HepG2 (cell line): ENCODE measurements at regions not wholly inside any gene's neighbourhood (a gene's known extent, or its start where the extent isn't known, plus 50 kb on each side); places are given as distances from the start of the nearest gene placed in this dataset.

Experiments used
- ATAC-seq: fragments of 200-7000 bp; cut with Tn5 transposase; 3 replicates; pipeline ENCODE4 v1.9.1; 2020; ENCODE audit warnings: mild to moderate bottlenecking, moderate library complexity
- BruUV-seq: library from RNA; stranded (reverse); fragments of 400-500 nt; replicated peaks from 2 replicates; lab custom pipeline; 2021; lab: Mats Ljungman, UMichigan
- CTCF ChIA-PET: fragments of 300-600 bp; formaldehyde crosslinking; extraction: SDS; loops from one replicate; lab custom pipeline; 2021; ENCODE audit warnings: low total read pairs, inconsistent platforms, low intra/inter-chr PET ratio; lab: Yijun Ruan, JAX
- POLR2A ChIA-PET: fragments of 350-600 bp; sonication (Branson Sonifier 250); formaldehyde crosslinking; loops from one replicate; lab custom pipeline; 2020; ENCODE audit warnings: antibody characterized with exemption, inconsistent platforms; lab: Yijun Ruan, JAX
- DNase-seq: peaks from one replicate; pipeline ENCODE4 v3.0.0-alpha.2; 2015; ENCODE audit warnings: low spot score
- FAIRE-seq: peaks from 3 replicates; lab custom pipeline; 2011; peaks lifted over from hg19 to GRCh38; lab: Jason Lieb, UNC
- H2AFZ ChIP-seq: one replicate; pipeline ENCODE4 v1.6.1; 2011; ENCODE audit warnings: low read length, inconsistent platforms
- H3K27ac ChIP-seq: fragments of 300-600 bp; 3 replicates; pipeline ENCODE4 v1.8.0; 2011; ENCODE audit warnings: mixed run types, mild to moderate bottlenecking, mixed read lengths, low read length, inconsistent platforms; ENCODE audit not compliant: insufficient read depth; ENCODE audit errors: extremely low read length
- H3K27me3 ChIP-seq, 2 experiments: fragments of 200-600 bp in 1 of 2; 2 replicates in 1 of 2; 3 replicates in 1 of 2; pipeline versions ENCODE4 v1.6.0 to v1.8.0; 2011; ENCODE audit warnings: low read length in 2 of 2, mild to moderate bottlenecking in 2 of 2, moderate library complexity in 2 of 2, inconsistent platforms in 1 of 2; ENCODE audit not compliant: insufficient read depth in 2 of 2, control insufficient read depth in 1 of 2
- H3K36me3 ChIP-seq, 2 experiments: fragments of 200-600 bp in 1 of 2; replicated peaks in 1 of 2; 2 replicates in 1 of 2; 3 replicates in 1 of 2; pipeline versions ENCODE4 v1.5.1 to v1.8.0; 2011; ENCODE audit warnings: low read length in 2 of 2, inconsistent platforms in 1 of 2; ENCODE audit not compliant: insufficient read depth in 2 of 2, control insufficient read depth in 1 of 2
- H3K4me1 ChIP-seq: 2 replicates; pipeline ENCODE4 v1.5.1; 2012; ENCODE audit warnings: low read length, inconsistent platforms; ENCODE audit not compliant: insufficient read depth
- H3K4me2 ChIP-seq: 2 replicates; pipeline ENCODE4 v1.6.0; 2011; ENCODE audit warnings: low read depth, low read length, inconsistent platforms
- H3K4me3 ChIP-seq, 3 experiments: fragments of 200-600 bp in 1 of 3; sonication (generic), shearing (Covaris generic) in 1 of 3; replicated peaks in 1 of 3; 2 replicates each; pipeline ENCODE4 v1.5.1; 2011 to 2016; ENCODE audit warnings: low read length in 3 of 3, inconsistent platforms in 2 of 3, low read depth in 2 of 3, mild to moderate bottlenecking in 2 of 3, control low read depth in 1 of 3, mixed read lengths in 1 of 3; ENCODE audit not compliant: insufficient read depth in 1 of 3
- H3K79me2 ChIP-seq: one replicate; pipeline ENCODE4 v1.6.1; 2011; ENCODE audit warnings: low read length, inconsistent platforms; ENCODE audit not compliant: insufficient read depth
- H3K9ac ChIP-seq: 2 replicates; pipeline ENCODE4 v1.6.0; 2011; ENCODE audit warnings: mild to moderate bottlenecking, low read depth, low read length, inconsistent platforms; ENCODE audit not compliant: insufficient read depth
- H3K9me3 ChIP-seq: 2 replicates; pipeline ENCODE4 v1.5.1; 2012; ENCODE audit warnings: mild to moderate bottlenecking, low read length
- H4K20me1 ChIP-seq: 2 replicates; pipeline ENCODE4 v1.6.0; 2011; ENCODE audit warnings: inconsistent platforms, mild to moderate bottlenecking, low read length, moderate library complexity; ENCODE audit not compliant: insufficient read depth
- ARHGAP35 ChIP-seq: sonication (generic); formaldehyde crosslinking; IDR thresholded peaks from 2 replicates; pipeline ENCODE4 v1.9.0; 2022; ENCODE audit warnings: mild to moderate bottlenecking, inconsistent platforms, moderate library complexity, missing genetic modification reagents, borderline replicate concordance
- BORCS8-MEF2B ChIP-seq: sonication (generic); formaldehyde crosslinking; IDR thresholded peaks from 2 replicates; pipeline ENCODE4 v1.8.0; 2022; ENCODE audit warnings: mild to moderate bottlenecking, missing genetic modification reagents
- CREM ChIP-seq, 2 experiments: sonication (generic) in 1 of 2; formaldehyde crosslinking in 1 of 2; IDR thresholded peaks; 2 replicates each; pipeline versions ENCODE4 v1.4.0 to v1.6.1; 2016 to 2020; ENCODE audit warnings: antibody characterized with exemption in 1 of 2, mild to moderate bottlenecking in 1 of 2, missing genetic modification reagents in 1 of 2
- MAFG ChIP-seq: sonication (generic); formaldehyde crosslinking; IDR thresholded peaks from 2 replicates; pipeline ENCODE4 v1.5.1; 2020; ENCODE audit warnings: mild to moderate bottlenecking, missing genetic modification reagents
- MIXL1 ChIP-seq: IDR thresholded peaks from 2 replicates; pipeline ENCODE4 v1.6.1; 2016
- POLR2AphosphoS2 ChIP-seq: IDR thresholded peaks from 2 replicates; pipeline ENCODE4 v1.6.1; 2011; ENCODE audit warnings: low read depth, low read length, improper control_type of control experiment
- PRMT3 ChIP-seq: sonication (generic); formaldehyde crosslinking; IDR thresholded peaks from 2 replicates; pipeline ENCODE4 v1.8.1; 2022; ENCODE audit warnings: low read depth, mild to moderate bottlenecking, moderate library complexity, missing genetic modification reagents, borderline replicate concordance
- SMAD1 ChIP-seq: sonication (generic); formaldehyde crosslinking; IDR thresholded peaks from 2 replicates; pipeline ENCODE4 v1.4.0; 2020; ENCODE audit warnings: missing genetic modification reagents, low read depth, mild to moderate bottlenecking, borderline replicate concordance
- TP53 ChIP-seq: sonication (generic); formaldehyde crosslinking; conservative IDR thresholded peaks from 2 replicates; pipeline ENCODE4 v1.4.0; 2020; ENCODE audit warnings: missing genetic modification reagents
- YEATS4 ChIP-seq: sonication (generic); formaldehyde crosslinking; IDR thresholded peaks from 2 replicates; pipeline ENCODE4 v1.4.0; 2020; ENCODE audit warnings: missing genetic modification reagents, borderline replicate concordance
- ZBTB7B ChIP-seq: sonication (generic); formaldehyde crosslinking; IDR thresholded peaks from 2 replicates; pipeline ENCODE4 v1.4.0; 2020; ENCODE audit warnings: missing genetic modification reagents
- ZFP41 ChIP-seq: sonication (generic); formaldehyde crosslinking; IDR thresholded peaks from 2 replicates; pipeline ENCODE4 v1.4.0; 2020; ENCODE audit warnings: mild to moderate bottlenecking, missing genetic modification reagents, borderline replicate concordance
- ZFX ChIP-seq: sonication (generic); formaldehyde crosslinking; IDR thresholded peaks from 2 replicates; pipeline ENCODE4 v1.4.0; 2020; ENCODE audit warnings: mild to moderate bottlenecking, low read depth, missing genetic modification reagents, moderate library complexity
- ZNF317 ChIP-seq: sonication (generic); formaldehyde crosslinking; IDR thresholded peaks from 2 replicates; pipeline ENCODE4 v1.5.0; 2020; ENCODE audit warnings: mild to moderate bottlenecking, missing genetic modification reagents
- ZNF33B ChIP-seq: sonication (generic); formaldehyde crosslinking; IDR thresholded peaks from 2 replicates; pipeline ENCODE4 v1.5.1; 2020; ENCODE audit warnings: mild to moderate bottlenecking, missing genetic modification reagents
- ZNF350 ChIP-seq: sonication (generic); formaldehyde crosslinking; IDR thresholded peaks from 2 replicates; pipeline ENCODE4 v1.4.0; 2020; ENCODE audit warnings: mild to moderate bottlenecking, low read depth, missing genetic modification reagents, borderline replicate concordance
- ZNF550 ChIP-seq: sonication (generic); formaldehyde crosslinking; IDR thresholded peaks from 2 replicates; pipeline ENCODE4 v1.4.0; 2020; ENCODE audit warnings: mild to moderate bottlenecking, missing genetic modification reagents, borderline replicate concordance
- ZNF569 ChIP-seq: sonication (generic); formaldehyde crosslinking; IDR thresholded peaks from 2 replicates; pipeline ENCODE4 v1.5.0; 2020; ENCODE audit warnings: mild to moderate bottlenecking, missing genetic modification reagents, moderate library complexity, borderline replicate concordance
- WGBS: methylation state at CpG from one replicate; pipeline ENCODE4 v1.1.6; 2017; ENCODE audit warnings: low lambda C conversion rate; 5-methylcytosine and 5-hydroxymethylcytosine counted together
- in situ Hi-C: cut with HindIII; loops from 2 replicates; pipeline ENCODE4 v1.10.0; 2017; ENCODE audit warnings: low pct_unique_long_range_greater_than_20kb; ENCODE audit not compliant: extremely low pct_ligation_motif_present
- intact Hi-C: fragments of 100-400 bp; cut with micrococcal nuclease; formaldehyde crosslinking; loops from one replicate; pipeline ENCODE4 v1.10.0; 2022; ENCODE audit not compliant: unreplicated experiment

GRCh38 chr1:157407917-157408525, 144.3 kb downstream of the FCRL5 start:
- TF ChIP-seq ARHGAP35 (CRISPR knock-in tag) = no peak
- no peak for TF ChIP-seq MIXL1 (CRISPR knock-in tag)
- TF ChIP-seq ZFP41 = no peak
- no peak for TF ChIP-seq BORCS8-MEF2B
- no peak for TF ChIP-seq MAFG
- TF ChIP-seq ZNF550 (CRISPR knock-in tag) = no peak
- no peak for TF ChIP-seq SMAD1 (CRISPR knock-in tag)
- TF ChIP-seq ZFX (CRISPR knock-in tag) = no peak
- TF ChIP-seq POLR2AphosphoS2 = no peak
- TF ChIP-seq ZNF33B = no peak
- no peak for TF ChIP-seq ZBTB7B (CRISPR knock-in tag)
- TF ChIP-seq CREM (IDR thresholded peaks at IDR 0.05) = no peak
- TF ChIP-seq CREM (CRISPR knock-in tag; IDR thresholded peaks at IDR 0.05) = no peak
- no peak for TF ChIP-seq YEATS4
- no peak for TF ChIP-seq ZNF317 (CRISPR knock-in tag)
- TF ChIP-seq PRMT3 (CRISPR knock-in tag) = no peak
- no peak for TF ChIP-seq ZNF350
- TF ChIP-seq ZNF569 (CRISPR knock-in tag) = no peak
- no peak for TF ChIP-seq TP53 (CRISPR knock-in tag)
- TF ChIP-seq, all 625 proteins: peak for 0
- ChIA-PET POLR2A (no interaction called here), CTCF (no interaction called here)
- H3K4me1 ChIP-seq = no peaks in the 10 kb centered on the region
- DNase-seq (no peak), ATAC-seq (no peak), FAIRE-seq (no peak)
- intact Hi-C loops (no loop called here), in situ Hi-C loops (no loop called here)
- H3K9ac ChIP-seq = no peak overlapping the region
- no peaks in the 10 kb centered on the region for H3K9me3 ChIP-seq
- H3K27me3 ChIP-seq = no peaks in the 10 kb centered on the region; a peak in 1 of 5 replicates
- no TSS peak for BruUV-seq
- no peak overlapping the region for H3K4me3 ChIP-seq
- WGBS = 6% methylated on average over 6 of the region's 6 CpGs
- no peaks in the 10 kb centered on the region for H3K36me3 ChIP-seq
- H3K4me2 ChIP-seq = no peak overlapping the region
- H4K20me1 ChIP-seq = no peaks in the 10 kb centered on the region
- no peaks in the 10 kb centered on the region for H3K79me2 ChIP-seq
- no peak overlapping the region for H3K27ac ChIP-seq
- no peak overlapping the region for H2AFZ ChIP-seq
